ENCODE measurements at regions not wholly inside any gene's neighbourhood (a gene's known extent, or its start where the extent isn't known, plus 50 kb on each side); places are given as distances from the start of the nearest gene placed in this dataset.

DNA sequence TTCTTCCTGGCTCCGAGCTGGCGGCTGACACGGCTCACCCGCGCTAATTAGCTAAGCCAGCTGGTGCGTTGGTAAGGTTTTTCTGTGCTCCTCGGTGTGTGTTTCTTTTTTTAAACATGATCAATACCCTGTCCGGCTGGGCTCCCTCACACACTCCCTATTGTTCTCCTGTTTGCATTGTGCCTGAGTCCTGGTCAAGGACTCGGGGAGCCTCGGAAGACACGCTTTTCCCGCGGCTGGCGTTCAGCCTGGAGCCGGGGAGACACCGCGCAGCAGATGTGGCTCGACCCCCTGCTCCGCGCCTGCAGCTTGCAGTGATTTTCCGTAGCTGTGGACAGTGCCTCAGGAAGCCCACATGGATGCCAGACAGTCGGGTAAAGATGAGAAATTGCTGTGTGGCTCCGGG, 454.9 kb upstream of the CADM1 start:
- TF ChIP-seq EZH2phosphoT487 (IDR thresholded peaks at IDR 0.05; ENCODE audit: borderline replicate concordance, low read length), result no peak
- TF ChIP-seq, protein P1, sequence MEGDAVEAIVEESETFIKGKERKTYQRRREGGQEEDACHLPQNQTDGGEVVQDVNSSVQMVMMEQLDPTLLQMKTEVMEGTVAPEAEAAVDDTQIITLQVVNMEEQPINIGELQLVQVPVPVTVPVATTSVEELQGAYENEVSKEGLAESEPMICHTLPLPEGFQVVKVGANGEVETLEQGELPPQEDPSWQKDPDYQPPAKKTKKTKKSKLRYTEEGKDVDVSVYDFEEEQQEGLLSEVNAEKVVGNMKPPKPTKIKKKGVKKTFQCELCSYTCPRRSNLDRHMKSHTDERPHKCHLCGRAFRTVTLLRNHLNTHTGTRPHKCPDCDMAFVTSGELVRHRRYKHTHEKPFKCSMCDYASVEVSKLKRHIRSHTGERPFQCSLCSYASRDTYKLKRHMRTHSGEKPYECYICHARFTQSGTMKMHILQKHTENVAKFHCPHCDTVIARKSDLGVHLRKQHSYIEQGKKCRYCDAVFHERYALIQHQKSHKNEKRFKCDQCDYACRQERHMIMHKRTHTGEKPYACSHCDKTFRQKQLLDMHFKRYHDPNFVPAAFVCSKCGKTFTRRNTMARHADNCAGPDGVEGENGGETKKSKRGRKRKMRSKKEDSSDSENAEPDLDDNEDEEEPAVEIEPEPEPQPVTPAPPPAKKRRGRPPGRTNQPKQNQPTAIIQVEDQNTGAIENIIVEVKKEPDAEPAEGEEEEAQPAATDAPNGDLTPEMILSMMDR (IDR thresholded peaks at IDR 0.05; ENCODE audit: low read depth, low read length, poor library complexity, severe bottlenecking), result no peak
- no peaks in the 10 kb centered on the region for H3K27me3 ChIP-seq (ENCODE audit: control insufficient read depth, low read length)
- no peak overlapping the region for H3K4me3 ChIP-seq (ENCODE audit: low read length)
- no peak overlapping the region for H3K4me2 ChIP-seq (ENCODE audit: low read length)
- H3K9me3 ChIP-seq (ENCODE audit: control insufficient read depth, insufficient read depth, low read length), result no peaks in the 10 kb centered on the region
- no peaks in the 10 kb centered on the region for H3K4me1 ChIP-seq (ENCODE audit: control insufficient read depth, low read length)
- no peaks in the 10 kb centered on the region for H3F3A ChIP-seq (ENCODE audit: control insufficient read depth, insufficient read depth)
- no peaks in the 10 kb centered on the region for H3K9me2 ChIP-seq (replicated peaks; ENCODE audit: control insufficient read depth, low read length)
- no peaks in the 10 kb centered on the region for H3K79me2 ChIP-seq (ENCODE audit: control insufficient read depth, low read length)
- no peak overlapping the region for H3K27ac ChIP-seq (ENCODE audit: low read depth, low read length)
- no peaks in the 10 kb centered on the region for H4K20me1 ChIP-seq (ENCODE audit: control insufficient read depth, insufficient read depth, low read depth, low read length)
- no peaks in the 10 kb centered on the region for H3K36me3 ChIP-seq (ENCODE audit: control insufficient read depth, low read length)

GRCh38 chr11:115958089-115959000, 454.1 kb upstream of the CADM1 start:
- Histone ChIP-seq H3K4me2 (ENCODE audit: low read length) (no peak overlapping the region), H3K9me3 (ENCODE audit: control insufficient read depth, insufficient read depth, low read length) (no peaks in the 10 kb centered on the region), H3K36me3 (ENCODE audit: control insufficient read depth, low read length) (no peaks in the 10 kb centered on the region), H3K27ac (ENCODE audit: low read depth, low read length) (no peak overlapping the region), H3K4me1 (ENCODE audit: control insufficient read depth, low read length) (no peaks in the 10 kb centered on the region), H3K4me3 (ENCODE audit: low read length) (no peak overlapping the region), H3K9me2 (replicated peaks; ENCODE audit: control insufficient read depth, low read length) (no peaks in the 10 kb centered on the region), H3K79me2 (ENCODE audit: control insufficient read depth, low read length) (no peaks in the 10 kb centered on the region), H4K20me1 (ENCODE audit: control insufficient read depth, insufficient read depth, low read depth, low read length) (no peaks in the 10 kb centered on the region), H3F3A (ENCODE audit: control insufficient read depth, insufficient read depth) (no peaks in the 10 kb centered on the region), H3K27me3 (ENCODE audit: control insufficient read depth, low read length) (no peaks in the 10 kb centered on the region)
- TF ChIP-seq, protein P1 (IDR thresholded peaks at IDR 0.05; ENCODE audit: low read depth, low read length, poor library complexity, severe bottlenecking), result no peak

GRCh38 chr11:115955803-115956202, 451.6 kb upstream of the CADM1 start:
- Histone ChIP-seq H3K9me3 (ENCODE audit: control insufficient read depth, insufficient read depth, low read length) (no peaks in the 10 kb centered on the region), H3K27me3 (ENCODE audit: control insufficient read depth, low read length) (no peaks in the 10 kb centered on the region), H4K20me1 (ENCODE audit: control insufficient read depth, insufficient read depth, low read depth, low read length) (no peaks in the 10 kb centered on the region), H3F3A (ENCODE audit: control insufficient read depth, insufficient read depth) (no peaks in the 10 kb centered on the region), H3K36me3 (ENCODE audit: control insufficient read depth, low read length) (no peaks in the 10 kb centered on the region), H3K4me2 (ENCODE audit: low read length) (no peak overlapping the region), H3K4me3 (ENCODE audit: low read length) (no peak overlapping the region), H3K4me1 (ENCODE audit: control insufficient read depth, low read length) (no peaks in the 10 kb centered on the region), H3K79me2 (ENCODE audit: control insufficient read depth, low read length) (no peaks in the 10 kb centered on the region), H3K27ac (ENCODE audit: low read depth, low read length) (no peak overlapping the region), H3K9me2 (replicated peaks; ENCODE audit: control insufficient read depth, low read length) (no peaks in the 10 kb centered on the region)
- TF ChIP-seq EZH2phosphoT487 (IDR thresholded peaks at IDR 0.05; ENCODE audit: borderline replicate concordance, low read length), result no peak

- no peaks in the 10 kb centered on the region for H3K36me3 ChIP-seq (ENCODE audit: control insufficient read depth, low read length)
- no peak for TF ChIP-seq EZH2phosphoT487 (IDR thresholded peaks at IDR 0.05; ENCODE audit: borderline replicate concordance, low read length)
- TF ChIP-seq, protein P1 (IDR thresholded peaks at IDR 0.05; ENCODE audit: low read depth, low read length, poor library complexity, severe bottlenecking), result no peak
- no peaks in the 10 kb centered on the region for H4K20me1 ChIP-seq (ENCODE audit: control insufficient read depth, insufficient read depth, low read depth, low read length)
Measured at GRCh38 chr11:115950660-115951059, 446.4 kb upstream of the CADM1 start.

More at GRCh38 chr11:115950660-115951059, 446.4 kb upstream of the CADM1 start:
- Histone ChIP-seq H3K4me3 (ENCODE audit: low read length) (no peak overlapping the region), H3K4me1 (ENCODE audit: control insufficient read depth, low read length) (no peaks in the 10 kb centered on the region), H3K27ac (ENCODE audit: low read depth, low read length) (no peak overlapping the region), H3F3A (ENCODE audit: control insufficient read depth, insufficient read depth) (no peaks in the 10 kb centered on the region), H3K79me2 (ENCODE audit: control insufficient read depth, low read length) (no peaks in the 10 kb centered on the region), H3K4me2 (ENCODE audit: low read length) (no peak overlapping the region), H3K27me3 (ENCODE audit: control insufficient read depth, low read length) (no peaks in the 10 kb centered on the region), H3K9me3 (ENCODE audit: control insufficient read depth, insufficient read depth, low read length) (no peaks in the 10 kb centered on the region), H3K9me2 (replicated peaks; ENCODE audit: control insufficient read depth, low read length) (no peaks in the 10 kb centered on the region)

Data from DOHH2 (cell line).